HG02759 (cell line): ENCODE measurements at regions not wholly inside any gene's neighbourhood (a gene's known extent, or its start where the extent isn't known, plus 50 kb on each side); places are given as distances from the start of the nearest gene placed in this dataset.

Experiments used
- ATAC-seq: cut with Tn5 transposase; IDR thresholded peaks from one replicate; pipeline ENCODE4 v1.9.1; 2021; ENCODE audit warnings: mild to moderate bottlenecking, moderate library complexity; ENCODE audit not compliant: unreplicated experiment

DNA sequence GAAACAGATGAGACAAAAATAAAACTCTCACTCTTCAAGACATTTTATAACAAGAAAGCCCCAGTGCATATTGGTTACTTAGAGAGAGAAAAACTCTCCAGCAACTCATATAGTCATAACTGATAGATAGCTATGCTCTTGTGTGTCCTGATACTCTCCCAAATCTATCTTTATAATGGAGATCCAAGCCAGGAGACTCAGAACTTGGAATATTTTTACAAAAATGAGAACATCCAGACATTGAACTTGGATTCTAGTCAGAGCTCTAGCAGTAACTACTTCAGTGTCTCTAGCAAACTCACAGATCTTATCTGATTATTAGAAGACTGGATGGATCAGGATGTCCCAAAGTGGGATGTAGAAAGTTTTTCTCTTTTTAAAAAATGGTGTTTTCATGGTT, 412.7 kb upstream of the BRINP1 start:
- ATAC-seq = no peak

DNA sequence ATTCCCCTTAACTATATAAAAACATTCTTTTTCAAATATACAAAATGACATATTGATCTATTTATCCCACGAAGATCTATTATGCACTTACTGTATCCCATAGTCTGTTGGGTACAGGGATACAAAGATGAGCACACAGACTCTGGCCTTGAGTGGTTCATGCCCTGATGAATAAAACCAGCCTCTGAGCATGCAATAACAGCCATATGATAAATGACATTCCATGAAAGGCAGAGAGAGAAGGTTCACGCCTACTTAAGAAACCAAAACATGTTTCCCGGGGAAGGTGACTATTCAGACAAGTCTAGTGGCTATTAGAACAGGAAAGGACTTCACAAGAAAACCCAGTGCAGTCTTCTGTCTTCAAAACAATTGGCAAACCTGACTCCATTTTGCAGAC, 406.2 kb upstream of the BRINP1 start:
- no peak for ATAC-seq

GRCh38 chr9:119773823-119774222, 404.6 kb upstream of the BRINP1 start:
- ATAC-seq = no peak

GRCh38 chr9:119771341-119771740, 402.1 kb upstream of the BRINP1 start:
- no peak for ATAC-seq

DNA sequence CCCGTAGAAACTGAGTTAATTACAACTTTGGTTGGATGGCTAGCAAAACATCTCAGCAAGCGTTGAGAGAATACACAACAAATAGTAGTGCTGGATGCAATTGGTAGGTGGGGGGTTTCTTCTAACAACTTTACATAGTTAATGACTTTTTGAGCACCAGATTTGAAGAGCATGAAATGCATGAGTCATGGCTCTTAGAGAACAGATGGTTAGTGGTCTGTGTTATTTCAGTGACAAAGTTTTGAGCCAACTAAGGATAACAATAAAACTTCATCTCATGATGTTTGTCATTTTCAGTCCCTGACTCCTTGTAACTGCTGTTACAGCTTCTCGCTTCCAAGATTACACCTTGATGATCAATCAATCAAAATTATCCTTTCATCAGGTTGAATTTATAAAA, 399.0 kb upstream of the BRINP1 start:
- ATAC-seq = no peak

DNA sequence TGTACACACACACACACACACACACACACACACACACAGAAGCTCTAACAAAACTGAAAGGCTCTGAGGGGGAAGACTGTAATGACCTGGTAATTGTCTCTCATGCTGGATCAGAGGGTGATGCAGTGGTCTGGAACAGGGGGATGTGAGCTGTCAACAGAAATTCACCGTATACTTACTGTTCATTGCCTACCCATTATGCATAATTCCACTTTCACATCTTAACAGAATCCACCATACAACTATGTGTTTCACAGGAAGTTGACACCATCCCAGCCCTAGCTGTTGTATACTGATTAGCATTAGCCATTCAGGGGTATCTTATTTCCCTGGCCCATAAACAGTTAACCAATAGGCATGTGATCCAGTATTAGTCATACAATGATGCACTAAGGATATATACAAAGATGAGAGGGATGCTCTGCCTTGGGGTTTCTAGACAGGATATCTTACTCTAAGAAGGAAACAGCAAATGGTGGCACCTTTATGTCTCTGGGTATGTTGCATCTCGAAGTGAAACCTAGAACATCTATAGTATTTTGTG, 396.5 kb upstream of the BRINP1 start:
- no peak for ATAC-seq

DNA sequence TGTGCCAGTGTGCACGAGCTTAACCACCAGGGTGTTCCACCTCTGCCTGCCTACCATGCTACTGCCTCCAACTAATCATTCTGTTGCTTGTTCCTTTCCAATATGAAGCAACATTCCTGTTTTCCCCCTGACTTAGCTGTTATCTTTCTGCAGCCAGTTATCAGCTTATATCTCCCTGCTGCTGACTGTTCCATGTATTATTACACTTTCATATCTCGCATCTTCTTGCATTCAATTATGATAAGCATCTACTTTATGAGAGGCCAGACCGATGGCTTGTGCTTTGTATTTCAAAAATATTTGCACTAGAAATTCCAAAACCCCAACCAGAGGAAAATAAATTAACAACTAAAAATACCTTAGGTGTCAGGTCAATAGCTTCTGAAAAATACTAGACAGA, 394.0 kb upstream of the BRINP1 start:
- no peak for ATAC-seq

DNA sequence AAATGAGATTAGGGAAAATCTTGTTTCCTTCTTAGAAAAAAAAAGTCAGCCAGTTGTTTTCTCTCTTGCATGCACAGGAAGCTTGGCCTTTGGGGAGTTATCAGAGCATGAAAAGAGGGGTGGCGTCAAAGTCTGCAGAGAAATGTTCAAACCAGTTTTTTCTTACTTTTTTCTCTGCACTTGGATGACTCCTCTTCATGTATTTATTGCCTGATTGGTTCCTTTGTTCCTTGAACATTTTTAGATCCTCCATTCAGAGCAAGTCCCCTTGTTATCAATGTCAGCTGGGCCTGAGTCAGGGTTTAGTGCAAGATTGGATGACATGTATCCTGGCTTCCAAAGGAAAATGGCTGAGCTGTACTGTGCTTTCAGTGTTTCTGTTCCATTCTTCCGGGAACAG, 392.6 kb upstream of the BRINP1 start:
- no peak for ATAC-seq

- no peak for ATAC-seq
Observed at GRCh38 chr9:119758990-119759389, 389.8 kb upstream of the BRINP1 start.

DNA sequence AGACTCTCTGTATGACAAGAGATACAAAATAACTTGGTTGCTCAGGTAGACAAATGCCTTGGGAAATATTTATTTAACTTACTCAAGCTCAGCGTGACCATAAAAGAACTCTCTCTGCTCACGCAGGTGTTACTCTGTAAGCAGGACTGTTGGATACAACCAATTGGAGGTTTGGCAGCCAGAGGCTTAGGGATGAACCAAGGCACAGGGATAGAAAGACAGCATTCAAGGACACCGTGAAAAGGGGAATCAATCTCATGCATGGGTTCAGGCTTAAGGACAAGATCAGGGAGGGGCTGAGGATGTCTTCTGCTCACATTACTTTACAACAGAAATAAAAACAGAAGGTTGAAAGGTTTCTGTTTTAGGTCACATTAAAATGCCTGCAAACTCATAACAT, 389.0 kb upstream of the BRINP1 start:
- no peak for ATAC-seq

DNA sequence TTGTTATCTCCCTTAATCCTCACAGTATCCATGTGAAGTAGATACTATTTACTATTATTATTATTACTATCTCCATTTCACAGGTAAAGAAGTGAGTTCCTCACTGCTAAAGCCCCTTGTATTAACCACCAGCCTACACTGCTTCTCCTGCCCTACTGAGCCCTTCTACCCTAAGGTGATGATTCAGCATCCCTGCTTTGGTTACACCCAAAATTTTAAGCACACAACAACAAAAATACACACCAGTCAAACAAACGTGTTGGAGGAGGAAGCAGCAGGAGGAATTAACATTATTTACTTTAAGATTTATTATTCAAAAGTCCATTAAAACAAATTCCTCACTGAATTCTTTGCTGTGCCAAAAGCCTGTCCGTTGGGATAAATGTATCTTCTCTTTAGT, 370.2 kb upstream of the BRINP1 start:
- no peak for ATAC-seq

GRCh38 chr9:119736491-119737454, 367.5 kb upstream of the BRINP1 start:
- ATAC-seq = peak; percentile 100

- no peak for ATAC-seq
Observed at GRCh38 chr9:119727988-119728387, 358.8 kb upstream of the BRINP1 start.

DNA sequence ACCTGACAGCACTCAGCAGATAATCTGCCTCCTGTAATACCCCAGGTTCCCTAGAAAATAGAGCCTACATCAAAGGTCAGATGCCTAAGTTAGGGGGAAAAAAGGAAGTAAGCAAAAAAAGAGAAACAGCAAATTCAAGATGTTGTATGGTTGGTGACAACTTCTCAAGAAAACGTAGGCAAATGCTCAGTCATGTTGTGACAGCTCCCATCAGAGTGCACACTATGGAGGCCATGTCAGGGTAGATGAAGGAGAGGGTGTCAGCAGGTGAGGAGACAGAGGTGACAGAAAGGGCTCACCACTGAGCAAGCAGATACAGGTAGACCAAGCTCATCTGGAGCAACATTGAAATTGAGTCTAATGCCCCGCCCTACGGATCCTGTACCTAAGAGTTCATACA, 356.8 kb upstream of the BRINP1 start:
- ATAC-seq = no peak

DNA sequence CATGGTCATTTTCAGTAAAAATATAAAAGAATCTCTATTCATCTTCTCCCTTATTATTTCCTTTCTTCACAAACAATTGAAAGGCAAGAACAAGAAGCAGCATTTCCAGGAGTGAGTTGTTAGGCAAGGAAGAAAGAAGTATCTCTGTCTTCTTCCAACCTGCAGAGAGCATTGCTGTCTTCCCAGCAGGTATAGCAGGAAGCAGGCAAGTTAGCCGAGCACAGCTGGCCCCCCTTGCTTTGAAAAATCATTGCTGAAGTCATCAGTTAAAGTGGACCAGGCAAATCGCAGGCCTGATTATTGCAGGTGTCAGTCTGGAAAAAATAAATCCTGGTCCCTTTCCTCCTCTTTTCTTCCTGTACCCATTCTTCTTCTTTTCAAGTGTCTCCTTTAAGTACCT, 353.1 kb upstream of the BRINP1 start:
- no peak for ATAC-seq

GRCh38 chr9:119712325-119712724, 343.1 kb upstream of the BRINP1 start:
- ATAC-seq = no peak

DNA sequence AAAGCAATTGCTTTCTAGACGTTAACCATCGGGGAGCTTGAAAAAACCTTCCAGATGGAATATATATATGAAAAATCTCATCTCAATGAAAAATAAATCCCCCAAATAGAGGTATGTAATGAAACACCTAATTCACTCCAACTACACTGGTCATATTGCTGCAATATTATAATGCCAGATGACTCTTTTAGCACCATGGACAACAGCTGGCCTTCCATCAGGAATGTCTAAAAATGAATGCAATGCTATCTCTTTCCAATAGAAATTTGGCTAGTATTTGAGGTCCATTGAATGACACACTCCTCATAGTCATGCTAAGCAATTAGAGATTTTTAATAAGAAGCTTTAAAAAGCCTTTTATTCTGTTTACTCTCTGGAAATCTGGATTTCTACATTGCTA, 340.2 kb upstream of the BRINP1 start:
- no peak for ATAC-seq

DNA sequence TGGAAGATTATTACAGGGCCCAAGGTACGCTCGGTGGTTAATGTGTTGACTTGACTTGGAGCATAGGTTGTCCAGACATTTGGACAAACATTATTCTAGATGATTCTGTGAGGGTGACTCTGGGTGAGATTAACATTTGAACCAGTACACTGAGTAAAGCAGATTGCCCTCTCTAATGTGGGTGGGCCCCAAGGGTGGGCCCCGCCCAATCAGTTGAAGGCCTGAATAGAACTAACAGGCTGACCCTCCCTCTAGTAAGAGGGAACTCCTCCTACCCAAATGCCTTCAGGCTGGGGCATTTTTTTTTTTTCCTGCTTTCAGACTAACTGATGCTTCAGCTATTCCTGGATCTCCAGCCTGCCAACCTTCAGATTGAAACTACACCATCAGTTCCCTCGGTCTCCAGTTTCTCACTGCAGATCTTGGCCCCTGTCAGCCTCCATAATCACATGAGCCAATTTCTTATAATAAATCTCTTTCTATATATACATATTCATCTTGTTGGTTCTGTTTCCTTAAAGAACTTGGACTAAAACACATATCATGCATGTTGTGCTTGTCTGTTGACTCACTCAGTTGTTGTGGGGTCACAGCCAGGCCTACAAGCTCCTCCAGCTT, 338.1 kb upstream of the BRINP1 start:
- ATAC-seq = no peak

DNA sequence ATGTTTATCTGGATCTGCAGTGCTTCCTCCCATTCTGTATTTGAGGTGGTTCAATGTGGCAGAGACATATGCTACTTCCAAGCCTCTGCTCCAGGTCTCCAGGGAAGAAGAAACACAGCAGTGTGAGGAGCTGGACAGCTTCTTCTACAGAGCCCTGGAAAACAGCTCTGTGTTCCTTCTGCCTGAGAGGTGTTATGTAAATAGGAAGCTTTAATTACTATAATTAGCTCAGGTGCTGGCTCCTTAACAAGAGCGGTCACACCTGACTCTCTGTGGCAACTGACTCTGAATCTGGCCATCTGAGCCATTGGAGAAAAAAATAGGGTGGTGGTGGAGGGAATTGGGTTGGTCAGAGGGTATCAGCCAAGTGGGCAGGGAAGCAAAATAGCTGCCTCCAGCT, 332.4 kb upstream of the BRINP1 start:
- no peak for ATAC-seq

GRCh38 chr9:119698535-119698934, 329.3 kb upstream of the BRINP1 start:
- no peak for ATAC-seq

DNA sequence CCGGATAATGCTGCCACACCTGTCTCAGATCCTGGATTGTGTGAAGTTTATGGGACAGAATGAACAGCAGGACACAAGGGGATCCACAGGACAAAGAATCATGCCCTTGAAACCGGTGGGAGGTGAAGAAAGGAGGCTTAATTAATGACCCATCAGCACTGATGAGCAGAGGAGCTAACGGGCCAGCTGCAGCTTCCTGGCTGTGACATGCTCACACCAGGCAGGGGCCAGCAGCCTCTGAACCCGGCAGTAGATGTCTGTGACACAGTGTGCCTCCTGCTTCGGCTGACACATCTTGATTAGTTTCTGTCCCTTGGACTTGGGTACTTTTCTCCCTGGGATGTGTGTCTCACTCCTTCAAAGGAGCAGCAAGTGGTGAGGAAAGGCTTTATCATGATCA, 328.8 kb upstream of the BRINP1 start:
- ATAC-seq = no peak

- ATAC-seq = no peak
Observed at GRCh38 chr9:119689879-119690278, 320.6 kb upstream of the BRINP1 start.
